ENCODE measurements at regions not wholly inside any gene's neighbourhood (a gene's known extent, or its start where the extent isn't known, plus 50 kb on each side); places are given as distances from the start of the nearest gene placed in this dataset.

GRCh38 chr2:55116598-55116964 lies 66.3 kb upstream of the RTN4 start:
- Histone ChIP-seq H3K27me3 (ENCODE audit: low read length) (no peaks in the 10 kb centered on the region), H3F3A (ENCODE audit: low read length, unreplicated experiment) (no peaks in the 10 kb centered on the region), H3K9me2 (replicated peaks; ENCODE audit: low read length) (no peaks in the 10 kb centered on the region), H2AFZ (ENCODE audit: low read length) (no peak overlapping the region), H3K36me3 (ENCODE audit: low read depth, low read length) (no peaks in the 10 kb centered on the region), H3K79me2 (ENCODE audit: low read length) (no peaks in the 10 kb centered on the region), H3K4me2 (ENCODE audit: low read length) (no peak overlapping the region), H3K9ac (ENCODE audit: low read length) (no peak overlapping the region), H3K4me1 (ENCODE audit: insufficient read depth, low read length) (peaks cover 26% of the 10 kb centered on the region), H3K9me3 (ENCODE audit: low read length) (no peaks in the 10 kb centered on the region), H4K20me1 (ENCODE audit: low read length) (no peaks in the 10 kb centered on the region), H3K4me3 (ENCODE audit: low read length) (no peak overlapping the region), H3K27ac (ENCODE audit: low read length) (no peak overlapping the region)
- no TSS peak for BruUV-seq (replicated peaks)
- intact Hi-C loops (cut with micrococcal nuclease) = no loop called here
- no peak for DNase-seq
- CTCF ChIA-PET = interaction anchor here (0.7 kb wide), 1 partner anchor 1013 kb away, joined by 3 read pairs; no protein-coding TSS in a partner anchor
- no peak for TF ChIP-seq EZH2phosphoT487 (IDR thresholded peaks at IDR 0.05; ENCODE audit: borderline replicate concordance, low read length)
- POLR2A ChIA-PET (ENCODE audit: unreplicated experiment) = no interaction called here
- ATAC-seq = no peak

GRCh38 chr2:55115761-55116597 lies 65.7 kb upstream of the RTN4 start:
- Histone ChIP-seq H3K79me2 (ENCODE audit: low read length) (no peaks in the 10 kb centered on the region), H3K36me3 (ENCODE audit: low read depth, low read length) (no peaks in the 10 kb centered on the region), H3K4me3 (ENCODE audit: low read length) (no peak overlapping the region), H3K27me3 (ENCODE audit: low read length) (no peaks in the 10 kb centered on the region), H3K4me2 (ENCODE audit: low read length) (peak overlapping the region; percentile 26), H3K27ac (ENCODE audit: low read length) (no peak overlapping the region), H3K9me3 (ENCODE audit: low read length) (no peaks in the 10 kb centered on the region), H2AFZ (ENCODE audit: low read length) (no peak overlapping the region), H3K9ac (ENCODE audit: low read length) (no peak overlapping the region), H3K4me1 (ENCODE audit: insufficient read depth, low read length) (peaks cover 32% of the 10 kb centered on the region), H3K9me2 (replicated peaks; ENCODE audit: low read length) (no peaks in the 10 kb centered on the region), H4K20me1 (ENCODE audit: low read length) (no peaks in the 10 kb centered on the region), H3F3A (ENCODE audit: low read length, unreplicated experiment) (no peaks in the 10 kb centered on the region)
- TSS peak; percentile 37 for BruUV-seq (replicated peaks)
- ChIA-PET POLR2A (ENCODE audit: unreplicated experiment) (no interaction called here), CTCF (interaction anchor here (0.6 to 0.9 kb wide), 4 partner anchors 65 to 1012 kb away, joined by 3 to 10 read pairs (median 5); no protein-coding TSS in a partner anchor)
- peak; percentile 66 for ATAC-seq
- intact Hi-C loops (cut with micrococcal nuclease) = no loop called here
- peak; percentile 85 for DNase-seq
- TF ChIP-seq EZH2phosphoT487 (IDR thresholded peaks at IDR 0.05; ENCODE audit: borderline replicate concordance, low read length) = no peak
- no peak for TF ChIP-seq EZH2 (IDR thresholded peaks at IDR 0.05; ENCODE audit: low read length, unreplicated experiment)
- TF ChIP-seq CTCF (conservative IDR thresholded peaks at IDR 0.05; ENCODE audit: low read depth, low read length) = no peak

GRCh38 chr2:55114597-55114996 lies 64.3 kb upstream of the RTN4 start:
- DNase-seq = no peak
- Histone ChIP-seq H4K20me1 (ENCODE audit: low read length) (no peaks in the 10 kb centered on the region), H3K36me3 (ENCODE audit: low read depth, low read length) (no peaks in the 10 kb centered on the region), H3K27me3 (ENCODE audit: low read length) (no peaks in the 10 kb centered on the region), H3K27ac (ENCODE audit: low read length) (no peak overlapping the region), H2AFZ (ENCODE audit: low read length) (no peak overlapping the region), H3K4me2 (ENCODE audit: low read length) (no peak overlapping the region), H3F3A (ENCODE audit: low read length, unreplicated experiment) (no peaks in the 10 kb centered on the region), H3K4me1 (ENCODE audit: insufficient read depth, low read length) (peaks cover 42% of the 10 kb centered on the region), H3K9ac (ENCODE audit: low read length) (no peak overlapping the region), H3K9me3 (ENCODE audit: low read length) (no peaks in the 10 kb centered on the region), H3K9me2 (replicated peaks; ENCODE audit: low read length) (no peaks in the 10 kb centered on the region), H3K4me3 (ENCODE audit: low read length) (no peak overlapping the region), H3K79me2 (ENCODE audit: low read length) (no peaks in the 10 kb centered on the region)
- BruUV-seq (replicated peaks) = no TSS peak
- POLR2A ChIA-PET (ENCODE audit: unreplicated experiment) = interaction anchor here (0.6 kb wide), 1 partner anchor 14 kb away, joined by 4 read pairs; no protein-coding TSS in a partner anchor
- no peak for ATAC-seq
- CTCF ChIA-PET = no interaction called here
- intact Hi-C loops (cut with micrococcal nuclease) = loop anchor here (5.0 kb wide), 1 partner anchor 43 kb away; no protein-coding TSS in a partner anchor
- no peak for TF ChIP-seq CTCF (conservative IDR thresholded peaks at IDR 0.05; ENCODE audit: low read depth, low read length)
- TF ChIP-seq EZH2phosphoT487 (IDR thresholded peaks at IDR 0.05; ENCODE audit: borderline replicate concordance, low read length) = no peak
- no peak for TF ChIP-seq EZH2 (IDR thresholded peaks at IDR 0.05; ENCODE audit: low read length, unreplicated experiment)
